SK-N-SH (cell line): ENCODE measurements at regions not wholly inside any gene's neighbourhood (a gene's known extent, or its start where the extent isn't known, plus 50 kb on each side); places are given as distances from the start of the nearest gene placed in this dataset.

Experiments used
- CTCF ChIA-PET: fragments of 300-600, 350-600 bp; formaldehyde crosslinking; extraction: SDS; loops from one replicate; lab custom pipeline; 2021; lab: Yijun Ruan, JAX
- POLR2A ChIA-PET: fragments of 350-600 bp; sonication (Branson Sonifier 250); formaldehyde crosslinking; extraction: SDS; loops from one replicate; lab custom pipeline; 2020; ENCODE audit warnings: antibody characterized with exemption, inconsistent platforms; lab: Yijun Ruan, JAX
- DNase-seq: peaks from one replicate; pipeline ENCODE4 v3.0.0; 2012
- H2AFZ ChIP-seq: fragments of 200-600 bp; sonication (generic); 2 replicates; pipeline ENCODE4 v1.8.1; 2016; ENCODE audit warnings: antibody characterized with exemption, mild to moderate bottlenecking, low read depth
- H3F3A ChIP-seq: fragments of 200-600 bp; sonication (generic); replicated peaks from 2 replicates; pipeline ENCODE3; 2016; ENCODE audit warnings: antibody characterized with exemption, mild to moderate bottlenecking; ENCODE audit not compliant: insufficient read depth
- H3K27ac ChIP-seq, 2 experiments: fragments of 200-500 bp in 1 of 2; fragments of 200-600 bp in 1 of 2; sonication (Bioruptor generic) in 1 of 2; sonication (generic), shearing (Covaris generic) in 1 of 2; 2 replicates each; pipeline versions ENCODE4 v1.5.1 to v1.6.1; 2014 to 2016; ENCODE audit warnings: low read depth in 2 of 2, inconsistent platforms in 1 of 2, low read length in 1 of 2, mild to moderate bottlenecking in 1 of 2, mixed read lengths in 1 of 2
- H3K27me3 ChIP-seq: fragments of 200-600 bp; sonication (generic), shearing (Covaris generic); 2 replicates; pipeline ENCODE4 v1.6.1; 2016; ENCODE audit warnings: mixed run types; ENCODE audit not compliant: insufficient read depth
- H3K36me3 ChIP-seq, 2 experiments: fragments of 200-500 bp in 1 of 2; fragments of 200-600 bp in 1 of 2; sonication (Bioruptor generic) in 1 of 2; sonication (generic) in 1 of 2; replicated peaks in 1 of 2; 2 replicates each; pipeline versions ENCODE3 to v1.5.1; 2014 to 2016; ENCODE audit warnings: low read length in 1 of 2, mild to moderate bottlenecking in 1 of 2; ENCODE audit not compliant: insufficient read depth in 2 of 2, control insufficient read depth in 1 of 2
- H3K4me1 ChIP-seq, 2 experiments: fragments of 200-500 bp in 1 of 2; fragments of 200-600 bp in 1 of 2; sonication (Bioruptor generic) in 1 of 2; sonication (generic), shearing (Covaris generic) in 1 of 2; 2 replicates each; pipeline versions ENCODE4 v1.5.1 to v1.6.1; 2014 to 2016; ENCODE audit warnings: low read depth in 1 of 2, low read length in 1 of 2, mixed run types in 1 of 2; ENCODE audit not compliant: insufficient read depth in 2 of 2, control insufficient read depth in 1 of 2
- H3K4me2 ChIP-seq: fragments of 200-600 bp; sonication (generic), shearing (Covaris generic); 2 replicates; pipeline ENCODE4 v1.6.1; 2017; ENCODE audit warnings: mixed run types
- H3K4me3 ChIP-seq, 2 experiments: fragments of 200-500 bp in 1 of 2; fragments of 200-600 bp in 1 of 2; sonication (Bioruptor generic) in 1 of 2; sonication (generic), shearing (Covaris generic) in 1 of 2; 2 replicates each; pipeline versions ENCODE4 v1.5.1 to v1.8.1; 2014 to 2016; ENCODE audit warnings: low read depth in 2 of 2, inconsistent platforms in 1 of 2, low read length in 1 of 2, mild to moderate bottlenecking in 1 of 2, mixed read lengths in 1 of 2, moderate library complexity in 1 of 2
- H3K79me2 ChIP-seq: fragments of 200-600 bp; sonication (generic); 2 replicates; pipeline ENCODE4 v1.8.1; 2017; ENCODE audit warnings: mild to moderate bottlenecking; ENCODE audit not compliant: insufficient read depth
- H3K9ac ChIP-seq: fragments of 200-600 bp; sonication (generic); 2 replicates; pipeline ENCODE4 v1.6.1; 2017; ENCODE audit warnings: mixed run types
- H3K9me2 ChIP-seq: fragments of 200-600 bp; sonication (generic); 2 replicates; pipeline ENCODE4 v1.6.1; 2017; ENCODE audit warnings: mixed run types
- H3K9me3 ChIP-seq: fragments of 200-600 bp; sonication (generic); 2 replicates; pipeline ENCODE4 v1.6.1; 2017; ENCODE audit warnings: mixed run types, mild to moderate bottlenecking, moderate library complexity
- H4K20me1 ChIP-seq: fragments of 200-600 bp; sonication (generic); 2 replicates; pipeline ENCODE4 v1.6.1; 2017; ENCODE audit warnings: mild to moderate bottlenecking, mixed run types; ENCODE audit not compliant: insufficient read depth
- EZH2phosphoT487 ChIP-seq: fragments of 200-600 bp; sonication (generic); IDR thresholded peaks from 2 replicates; pipeline ENCODE4 v1.6.1; 2017; ENCODE audit warnings: low read depth, mixed run types, mild to moderate bottlenecking, antibody characterized with exemption, moderate library complexity, borderline replicate concordance
- FOXM1 ChIP-seq: IDR thresholded peaks from 2 replicates; pipeline ENCODE4 v1.4.0; 2012; ENCODE audit warnings: low read depth, mild to moderate bottlenecking
- GABPA ChIP-seq: IDR thresholded peaks from 2 replicates; pipeline ENCODE4 v1.4.0; 2012; ENCODE audit warnings: low read depth, mild to moderate bottlenecking
- GATA2 ChIP-seq: sonication (generic); formaldehyde crosslinking; IDR thresholded peaks from 2 replicates; pipeline ENCODE4 v1.5.0; 2020; ENCODE audit warnings: mild to moderate bottlenecking, missing genetic modification reagents
- RFX5 ChIP-seq: IDR thresholded peaks from 2 replicates; pipeline ENCODE4 v1.6.1; 2012; ENCODE audit warnings: mild to moderate bottlenecking, improper control_type of control experiment, low read length
- TCF12 ChIP-seq: IDR thresholded peaks from 2 replicates; pipeline ENCODE4 v1.4.0; 2012
- WGBS: methylation state at CpG from one replicate; pipeline ENCODE4 v1.1.6; 2017; ENCODE audit warnings: low lambda C conversion rate; 5-methylcytosine and 5-hydroxymethylcytosine counted together
- TF ChIP-seq, protein P1 (sequence below): fragments of 150-350 bp; IDR thresholded peaks from 2 replicates; pipeline ENCODE4 v1.6.1; 2017; ENCODE audit warnings: antibody characterized with exemption, low read length, low read depth, borderline replicate concordance
- TF ChIP-seq, protein P2 (sequence below): fragments of 200-600 bp; sonication (generic); IDR thresholded peaks from 2 replicates; pipeline ENCODE4 v1.6.1; 2017; ENCODE audit warnings: antibody characterized with exemption, mild to moderate bottlenecking, moderate library complexity
- TF ChIP-seq, protein P3 (sequence below): fragments of 150-350 bp; IDR thresholded peaks from 2 replicates; pipeline ENCODE4 v1.6.1; 2016; ENCODE audit warnings: mild to moderate bottlenecking, low read depth, low read length
- TF ChIP-seq, protein P4 (sequence below): IDR thresholded peaks from 2 replicates; pipeline ENCODE4; 2012

DNA sequence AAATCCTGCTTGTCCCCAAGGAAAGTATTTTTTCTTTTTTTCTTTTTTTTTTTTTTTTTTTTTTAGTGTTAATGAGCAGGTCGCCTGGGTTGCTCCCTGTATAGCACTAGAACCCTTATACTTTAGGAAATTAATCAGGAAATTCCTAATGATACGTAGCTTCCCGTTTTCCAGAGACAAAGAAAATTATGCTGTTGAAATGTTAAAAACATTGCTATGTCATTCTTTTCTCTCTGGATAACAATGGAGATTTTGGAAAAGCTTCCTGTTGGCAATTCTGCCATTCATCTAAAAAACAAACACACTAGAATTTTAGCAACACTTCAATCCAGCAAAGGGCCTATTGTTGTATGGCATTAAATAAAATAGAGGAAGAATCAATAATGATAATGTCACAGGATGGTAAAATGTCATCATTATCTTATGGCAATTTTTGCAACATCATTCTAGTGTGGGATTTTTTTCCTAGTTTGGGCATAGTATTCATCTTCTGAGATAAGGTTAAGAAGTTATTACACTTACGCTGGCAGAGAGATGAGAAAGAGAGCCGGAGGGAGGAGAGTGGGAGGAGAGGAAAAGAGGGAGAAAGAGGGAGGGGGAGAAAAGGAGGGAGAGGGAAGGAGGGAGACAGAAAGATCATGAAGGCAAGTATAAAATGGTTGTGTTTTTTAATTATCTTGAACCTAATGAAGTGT is 315.8 kb upstream of the PDE4D start:
- no peak for DNase-seq
- peak overlapping the region; percentile 5; the same call in 1 of the 2 replicates for H2AFZ ChIP-seq
- H3K79me2 ChIP-seq: no peaks in the 10 kb centered on the region
- TF ChIP-seq EZH2phosphoT487 (no peak), GATA2 (CRISPR knock-in tag) (no peak), GABPA (no peak), RFX5 (no peak)
- TF ChIP-seq, protein P1, sequence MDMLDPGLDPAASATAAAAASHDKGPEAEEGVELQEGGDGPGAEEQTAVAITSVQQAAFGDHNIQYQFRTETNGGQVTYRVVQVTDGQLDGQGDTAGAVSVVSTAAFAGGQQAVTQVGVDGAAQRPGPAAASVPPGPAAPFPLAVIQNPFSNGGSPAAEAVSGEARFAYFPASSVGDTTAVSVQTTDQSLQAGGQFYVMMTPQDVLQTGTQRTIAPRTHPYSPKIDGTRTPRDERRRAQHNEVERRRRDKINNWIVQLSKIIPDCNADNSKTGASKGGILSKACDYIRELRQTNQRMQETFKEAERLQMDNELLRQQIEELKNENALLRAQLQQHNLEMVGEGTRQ: no peak
- TF ChIP-seq, protein P2, sequence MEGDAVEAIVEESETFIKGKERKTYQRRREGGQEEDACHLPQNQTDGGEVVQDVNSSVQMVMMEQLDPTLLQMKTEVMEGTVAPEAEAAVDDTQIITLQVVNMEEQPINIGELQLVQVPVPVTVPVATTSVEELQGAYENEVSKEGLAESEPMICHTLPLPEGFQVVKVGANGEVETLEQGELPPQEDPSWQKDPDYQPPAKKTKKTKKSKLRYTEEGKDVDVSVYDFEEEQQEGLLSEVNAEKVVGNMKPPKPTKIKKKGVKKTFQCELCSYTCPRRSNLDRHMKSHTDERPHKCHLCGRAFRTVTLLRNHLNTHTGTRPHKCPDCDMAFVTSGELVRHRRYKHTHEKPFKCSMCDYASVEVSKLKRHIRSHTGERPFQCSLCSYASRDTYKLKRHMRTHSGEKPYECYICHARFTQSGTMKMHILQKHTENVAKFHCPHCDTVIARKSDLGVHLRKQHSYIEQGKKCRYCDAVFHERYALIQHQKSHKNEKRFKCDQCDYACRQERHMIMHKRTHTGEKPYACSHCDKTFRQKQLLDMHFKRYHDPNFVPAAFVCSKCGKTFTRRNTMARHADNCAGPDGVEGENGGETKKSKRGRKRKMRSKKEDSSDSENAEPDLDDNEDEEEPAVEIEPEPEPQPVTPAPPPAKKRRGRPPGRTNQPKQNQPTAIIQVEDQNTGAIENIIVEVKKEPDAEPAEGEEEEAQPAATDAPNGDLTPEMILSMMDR: no peak
- TF ChIP-seq, protein P3, sequence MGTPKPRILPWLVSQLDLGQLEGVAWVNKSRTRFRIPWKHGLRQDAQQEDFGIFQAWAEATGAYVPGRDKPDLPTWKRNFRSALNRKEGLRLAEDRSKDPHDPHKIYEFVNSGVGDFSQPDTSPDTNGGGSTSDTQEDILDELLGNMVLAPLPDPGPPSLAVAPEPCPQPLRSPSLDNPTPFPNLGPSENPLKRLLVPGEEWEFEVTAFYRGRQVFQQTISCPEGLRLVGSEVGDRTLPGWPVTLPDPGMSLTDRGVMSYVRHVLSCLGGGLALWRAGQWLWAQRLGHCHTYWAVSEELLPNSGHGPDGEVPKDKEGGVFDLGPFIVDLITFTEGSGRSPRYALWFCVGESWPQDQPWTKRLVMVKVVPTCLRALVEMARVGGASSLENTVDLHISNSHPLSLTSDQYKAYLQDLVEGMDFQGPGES: no peak
- TF ChIP-seq, all 33 proteins: peak for 0
- H3K9ac ChIP-seq: no peak overlapping the region
- no peaks in the 10 kb centered on the region for H3K9me2 ChIP-seq
- WGBS: 80% methylated on average over 5 of the region's 5 CpGs
- H3K9me3 ChIP-seq: no peaks in the 10 kb centered on the region
- CTCF ChIA-PET: no interaction called here
- no peaks in the 10 kb centered on the region for H3K36me3 ChIP-seq
- H3K27ac ChIP-seq: no peak overlapping the region
- H3K4me1 ChIP-seq: no peaks in the 10 kb centered on the region; a peak in 2 of 4 replicates
- H3K27me3 ChIP-seq: no peaks in the 10 kb centered on the region
- POLR2A ChIA-PET: no interaction called here
- H4K20me1 ChIP-seq: no peaks in the 10 kb centered on the region
- no peak overlapping the region for H3K4me3 ChIP-seq
- no peaks in the 10 kb centered on the region for H3F3A ChIP-seq
- no peak overlapping the region for H3K4me2 ChIP-seq

DNA sequence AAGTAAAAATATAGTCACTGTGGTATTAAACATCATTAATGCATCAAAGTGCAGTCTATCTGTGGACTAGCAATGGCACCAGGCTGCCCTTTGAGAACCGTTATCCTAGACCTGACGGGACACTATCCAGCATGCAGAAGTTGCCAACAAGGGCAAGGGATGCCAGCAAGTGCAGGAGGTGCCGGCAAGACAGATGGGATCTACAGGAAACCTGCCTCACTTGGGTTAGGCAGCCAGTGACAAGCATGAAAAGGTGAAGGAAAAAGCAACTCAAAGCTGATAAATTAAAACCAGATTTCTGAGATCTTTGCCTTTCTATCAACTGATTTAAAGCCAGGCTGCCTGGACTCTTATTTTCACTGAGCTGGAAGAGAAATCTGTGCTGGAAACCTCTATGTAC is 315.2 kb upstream of the PDE4D start:
- no peaks in the 10 kb centered on the region for H3K79me2 ChIP-seq
- no peak overlapping the region for H3K27ac ChIP-seq
- H3F3A ChIP-seq: no peaks in the 10 kb centered on the region
- H3K9ac ChIP-seq: no peak overlapping the region
- H3K9me3 ChIP-seq: no peaks in the 10 kb centered on the region
- H3K4me1 ChIP-seq: no peaks in the 10 kb centered on the region; a peak in 2 of 4 replicates
- CTCF ChIA-PET: no interaction called here
- no peak overlapping the region for H3K4me3 ChIP-seq
- H4K20me1 ChIP-seq: no peaks in the 10 kb centered on the region
- no peaks in the 10 kb centered on the region for H3K36me3 ChIP-seq
- 91% methylated on average over 3 of the region's 3 CpGs for WGBS
- POLR2A ChIA-PET: no interaction called here
- H3K4me2 ChIP-seq: no peak overlapping the region
- no peaks in the 10 kb centered on the region for H3K9me2 ChIP-seq
- TF ChIP-seq FOXM1: no peak
- TF ChIP-seq TCF12: peak; percentile 28; the same call in 1 of the 2 replicates
- TF ChIP-seq, protein P4, sequence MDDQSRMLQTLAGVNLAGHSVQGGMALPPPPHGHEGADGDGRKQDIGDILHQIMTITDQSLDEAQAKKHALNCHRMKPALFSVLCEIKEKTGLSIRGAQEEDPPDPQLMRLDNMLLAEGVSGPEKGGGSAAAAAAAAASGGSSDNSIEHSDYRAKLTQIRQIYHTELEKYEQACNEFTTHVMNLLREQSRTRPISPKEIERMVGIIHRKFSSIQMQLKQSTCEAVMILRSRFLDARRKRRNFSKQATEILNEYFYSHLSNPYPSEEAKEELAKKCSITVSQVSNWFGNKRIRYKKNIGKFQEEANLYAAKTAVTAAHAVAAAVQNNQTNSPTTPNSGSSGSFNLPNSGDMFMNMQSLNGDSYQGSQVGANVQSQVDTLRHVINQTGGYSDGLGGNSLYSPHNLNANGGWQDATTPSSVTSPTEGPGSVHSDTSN: 0 out of 2 replicates have a peak, but pooled peaks have one; percentile 6
- TF ChIP-seq, protein P2: no peak
- no peak for DNase-seq
- H2AFZ ChIP-seq: no peak overlapping the region
- H3K27me3 ChIP-seq: no peaks in the 10 kb centered on the region
